ENCODE measurements at regions not wholly inside any gene's neighbourhood (a gene's known extent, or its start where the extent isn't known, plus 50 kb on each side); places are given as distances from the start of the nearest gene placed in this dataset.

DNA sequence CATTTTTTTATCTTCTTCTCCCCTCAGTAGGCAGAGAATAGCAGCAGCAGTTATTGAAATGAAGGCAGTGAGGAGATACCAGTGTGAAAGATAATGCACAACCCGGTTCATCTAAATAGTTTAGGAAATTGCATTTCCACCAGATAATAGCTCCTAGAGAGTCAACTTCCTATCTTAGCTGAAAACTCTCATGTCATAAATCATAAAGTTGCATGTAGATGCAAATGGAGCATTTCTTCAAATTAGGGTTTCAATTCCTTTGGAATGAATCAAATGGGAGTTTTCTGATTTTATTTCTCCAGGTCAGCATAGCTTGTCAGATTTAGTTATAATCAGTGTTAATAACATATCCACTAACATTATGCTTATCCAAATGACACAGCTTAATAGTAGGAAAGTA, 335.3 kb downstream of the CNTNAP4 start:
- Histone ChIP-seq H3K79me1 (replicated peaks; ENCODE audit: low read length, poor library complexity, severe bottlenecking) (no peaks in the 10 kb centered on the region), H3K14ac (ENCODE audit: low read length in 2 of 2) (no peak overlapping the region), H3K4me2 (ENCODE audit: low read length, poor library complexity, severe bottlenecking) (no peak overlapping the region), H3K4me3 (ENCODE audit: insufficient read depth in 1 of 2, low read depth in 1 of 2, low read length in 2 of 2) (no peak overlapping the region), H2AK5ac (ENCODE audit: low read length, severe bottlenecking) (no peak overlapping the region), H3K27ac (ENCODE audit: low read length, poor library complexity, severe bottlenecking) (no peak overlapping the region), H3K4me1 (ENCODE audit: control insufficient read depth, insufficient read depth, low read depth, low read length) (no peaks in the 10 kb centered on the region), H2BK5ac (ENCODE audit: low read depth, low read length, poor library complexity, severe bottlenecking) (no peak overlapping the region), H3K9ac (ENCODE audit: low read length) (no peak overlapping the region), H4K91ac (ENCODE audit: low read length) (no peak overlapping the region), H4K8ac (ENCODE audit: low read length) (no peak overlapping the region), H2BK120ac (ENCODE audit: low read depth, low read length) (no peak overlapping the region), H3K9me3 (ENCODE audit: control insufficient read depth, low read length) (no peaks in the 10 kb centered on the region), H3K18ac (ENCODE audit: low read depth in 1 of 2, low read length in 2 of 2) (no peak overlapping the region), H2BK15ac (ENCODE audit: low read depth, poor library complexity, severe bottlenecking) (no peak overlapping the region), H3K36me3 (ENCODE audit: control insufficient read depth in 1 of 2, insufficient read depth in 2 of 2, low read depth in 1 of 2, low read length in 2 of 2) (no peaks in the 10 kb centered on the region), H3K23ac (ENCODE audit: low read length in 2 of 2) (no peak overlapping the region), H2BK12ac (ENCODE audit: low read length in 2 of 2) (no peak overlapping the region), H3K4ac (ENCODE audit: low read depth in 1 of 2, low read length in 2 of 2) (no peak overlapping the region), H3K27me3 (ENCODE audit: control insufficient read depth in 1 of 2, insufficient read depth in 1 of 2, low read length in 2 of 2) (no peaks in the 10 kb centered on the region), H2AFZ (ENCODE audit: low read depth, low read length) (no peak overlapping the region)
- no CpG with 5 or more reads among the region's 1 CpG for WGBS
- no peak for DNase-seq

DNA sequence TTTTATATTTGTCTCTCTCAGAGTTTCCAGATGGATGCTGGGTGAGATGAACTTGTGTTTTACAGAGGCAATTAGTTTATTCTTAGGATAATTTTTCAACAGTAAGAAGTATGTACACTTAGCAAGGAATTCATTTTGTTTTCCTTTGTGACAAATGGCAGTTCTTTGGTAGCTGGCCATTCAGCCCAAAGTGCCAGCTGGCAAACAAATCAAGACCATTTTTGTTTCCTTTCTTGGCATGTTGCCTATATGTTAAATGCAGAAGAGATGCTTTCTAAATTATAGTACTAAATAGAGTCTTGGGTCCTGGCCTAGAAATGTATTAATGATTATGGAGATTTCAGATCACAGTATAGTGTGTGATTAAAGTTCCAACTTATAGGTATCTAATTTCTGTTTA, 337.1 kb downstream of the CNTNAP4 start:
- H3K9me3 ChIP-seq (ENCODE audit: control insufficient read depth, low read length): no peaks in the 10 kb centered on the region
- no peak overlapping the region for H3K4me3 ChIP-seq (ENCODE audit: insufficient read depth in 1 of 2, low read depth in 1 of 2, low read length in 2 of 2)
- H3K4me1 ChIP-seq (ENCODE audit: control insufficient read depth, insufficient read depth, low read depth, low read length): no peaks in the 10 kb centered on the region
- no peak overlapping the region for H3K27ac ChIP-seq (ENCODE audit: low read length, poor library complexity, severe bottlenecking)
- H4K91ac ChIP-seq (ENCODE audit: low read length): no peak overlapping the region
- no peak overlapping the region for H3K9ac ChIP-seq (ENCODE audit: low read length)
- H2BK5ac ChIP-seq (ENCODE audit: low read depth, low read length, poor library complexity, severe bottlenecking): no peak overlapping the region
- H3K18ac ChIP-seq (ENCODE audit: low read depth in 1 of 2, low read length in 2 of 2): no peak overlapping the region
- no peaks in the 10 kb centered on the region for H3K36me3 ChIP-seq (ENCODE audit: control insufficient read depth in 1 of 2, insufficient read depth in 2 of 2, low read depth in 1 of 2, low read length in 2 of 2)
- H4K8ac ChIP-seq (ENCODE audit: low read length): no peak overlapping the region
- H2BK12ac ChIP-seq (ENCODE audit: low read length in 2 of 2): no peak overlapping the region
- H2AFZ ChIP-seq (ENCODE audit: low read depth, low read length): no peak overlapping the region
- H3K23ac ChIP-seq (ENCODE audit: low read length in 2 of 2): no peak overlapping the region
- no peak overlapping the region for H3K4me2 ChIP-seq (ENCODE audit: low read length, poor library complexity, severe bottlenecking)
- DNase-seq: no peak
- H2BK15ac ChIP-seq (ENCODE audit: low read depth, poor library complexity, severe bottlenecking): no peak overlapping the region
- no peak overlapping the region for H2AK5ac ChIP-seq (ENCODE audit: low read length, severe bottlenecking)
- H3K27me3 ChIP-seq (ENCODE audit: control insufficient read depth in 1 of 2, insufficient read depth in 1 of 2, low read length in 2 of 2): no peaks in the 10 kb centered on the region
- no peak overlapping the region for H3K14ac ChIP-seq (ENCODE audit: low read length in 2 of 2)
- H2BK120ac ChIP-seq (ENCODE audit: low read depth, low read length): no peak overlapping the region
- H3K79me1 ChIP-seq (replicated peaks; ENCODE audit: low read length, poor library complexity, severe bottlenecking): no peaks in the 10 kb centered on the region
- H3K4ac ChIP-seq (ENCODE audit: low read depth in 1 of 2, low read length in 2 of 2): no peak overlapping the region

DNA sequence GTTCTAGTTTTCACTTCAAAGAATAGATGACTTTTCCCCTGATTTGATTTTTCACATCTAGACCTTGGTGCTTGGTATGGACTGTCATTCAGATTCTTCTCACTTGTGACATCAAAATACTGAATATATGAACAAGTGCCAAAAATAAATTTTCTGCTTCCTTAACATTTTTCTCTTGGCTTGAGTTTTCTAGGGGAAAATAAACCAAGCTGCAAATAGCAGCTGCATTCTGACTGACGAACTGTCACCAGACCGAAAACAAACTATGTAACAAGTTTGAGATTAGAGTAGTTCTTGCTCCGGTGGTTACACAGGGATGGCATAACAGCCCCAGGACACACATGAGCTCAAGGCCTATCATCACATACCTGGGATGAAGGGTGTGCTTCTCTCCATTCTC, 345.7 kb downstream of the CNTNAP4 start:
- H2AFZ ChIP-seq (ENCODE audit: low read depth, low read length): no peak overlapping the region
- H2BK120ac ChIP-seq (ENCODE audit: low read depth, low read length): no peak overlapping the region
- no peak overlapping the region for H2BK5ac ChIP-seq (ENCODE audit: low read depth, low read length, poor library complexity, severe bottlenecking)
- H3K36me3 ChIP-seq (ENCODE audit: control insufficient read depth in 1 of 2, insufficient read depth in 2 of 2, low read depth in 1 of 2, low read length in 2 of 2): no peaks in the 10 kb centered on the region
- no peak overlapping the region for H3K27ac ChIP-seq (ENCODE audit: low read length, poor library complexity, severe bottlenecking)
- no peak overlapping the region for H4K91ac ChIP-seq (ENCODE audit: low read length)
- H3K4me1 ChIP-seq (ENCODE audit: control insufficient read depth, insufficient read depth, low read depth, low read length): no peaks in the 10 kb centered on the region
- H3K4me2 ChIP-seq (ENCODE audit: low read length, poor library complexity, severe bottlenecking): no peak overlapping the region
- H3K14ac ChIP-seq (ENCODE audit: low read length in 2 of 2): no peak overlapping the region
- no peak overlapping the region for H3K4me3 ChIP-seq (ENCODE audit: insufficient read depth in 1 of 2, low read depth in 1 of 2, low read length in 2 of 2)
- no peak overlapping the region for H3K9ac ChIP-seq (ENCODE audit: low read length)
- no peak overlapping the region for H2BK12ac ChIP-seq (ENCODE audit: low read length in 2 of 2)
- no peak overlapping the region for H3K4ac ChIP-seq (ENCODE audit: low read depth in 1 of 2, low read length in 2 of 2)
- no peaks in the 10 kb centered on the region for H3K9me3 ChIP-seq (ENCODE audit: control insufficient read depth, low read length)
- no peaks in the 10 kb centered on the region for H3K27me3 ChIP-seq (ENCODE audit: control insufficient read depth in 1 of 2, insufficient read depth in 1 of 2, low read length in 2 of 2)
- DNase-seq: no peak
- H3K23ac ChIP-seq (ENCODE audit: low read length in 2 of 2): no peak overlapping the region
- H4K8ac ChIP-seq (ENCODE audit: low read length): no peak overlapping the region
- no peak overlapping the region for H2BK15ac ChIP-seq (ENCODE audit: low read depth, poor library complexity, severe bottlenecking)
- H2AK5ac ChIP-seq (ENCODE audit: low read length, severe bottlenecking): no peak overlapping the region
- no peak overlapping the region for H3K18ac ChIP-seq (ENCODE audit: low read depth in 1 of 2, low read length in 2 of 2)
- 87% methylated on average over 3 of the region's 3 CpGs for WGBS
- no peaks in the 10 kb centered on the region for H3K79me1 ChIP-seq (replicated peaks; ENCODE audit: low read length, poor library complexity, severe bottlenecking)

DNA sequence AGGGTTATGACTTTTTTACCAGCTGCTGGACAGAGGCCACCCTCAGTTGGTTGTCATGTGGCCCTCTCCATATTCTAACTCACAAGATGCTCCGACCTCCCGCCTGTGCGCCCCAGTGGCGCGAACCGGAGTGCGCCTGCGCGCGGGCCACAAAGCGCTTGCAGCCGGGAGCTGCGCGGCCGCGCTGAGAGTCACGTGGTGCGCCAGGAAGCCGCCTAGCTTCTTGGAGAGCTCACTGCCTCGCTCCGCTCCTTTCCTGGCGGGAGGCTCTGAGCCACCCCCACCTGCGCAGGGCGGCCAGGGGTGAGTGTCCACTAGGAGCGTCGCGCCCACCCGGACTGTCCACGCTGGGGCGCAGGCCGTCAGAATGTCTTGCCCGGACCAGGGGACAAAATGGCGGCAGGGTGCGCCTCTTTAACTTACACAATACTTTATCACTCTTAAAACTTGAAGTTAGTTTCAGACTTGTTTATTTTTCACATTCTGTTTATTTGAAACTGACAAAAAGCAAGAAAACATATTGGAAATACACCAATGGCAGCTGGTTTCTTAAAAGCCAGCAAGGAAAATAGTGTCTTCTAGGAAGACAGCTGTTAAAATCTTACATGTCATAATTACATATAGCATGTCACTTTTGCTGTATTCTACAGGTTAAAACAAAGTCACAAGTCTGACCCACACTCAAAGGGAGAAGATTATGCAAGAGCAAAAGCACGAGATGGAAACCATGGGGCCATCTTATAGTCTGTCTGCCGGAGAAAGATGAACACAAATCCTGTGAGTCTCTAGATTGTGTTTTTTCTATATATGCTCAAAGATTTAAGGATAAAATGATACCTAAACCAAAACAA, 357.9 kb downstream of the CNTNAP4 start:
- Histone ChIP-seq H3K4ac (ENCODE audit: low read depth in 1 of 2, low read length in 2 of 2) (no peak overlapping the region), H2BK120ac (ENCODE audit: low read depth, low read length) (no peak overlapping the region), H3K36me3 (ENCODE audit: control insufficient read depth in 1 of 2, insufficient read depth in 2 of 2, low read depth in 1 of 2, low read length in 2 of 2) (no peaks in the 10 kb centered on the region), H3K27ac (ENCODE audit: low read length, poor library complexity, severe bottlenecking) (no peak overlapping the region), H3K14ac (ENCODE audit: low read length in 2 of 2) (no peak overlapping the region), H2AK5ac (ENCODE audit: low read length, severe bottlenecking) (no peak overlapping the region), H4K8ac (ENCODE audit: low read length) (no peak overlapping the region), H4K91ac (ENCODE audit: low read length) (no peak overlapping the region), H3K4me2 (ENCODE audit: low read length, poor library complexity, severe bottlenecking) (no peak overlapping the region), H3K9me3 (ENCODE audit: control insufficient read depth, low read length) (peaks cover 23% of the 10 kb centered on the region), H3K18ac (ENCODE audit: low read depth in 1 of 2, low read length in 2 of 2) (no peak overlapping the region), H2BK12ac (ENCODE audit: low read length in 2 of 2) (no peak overlapping the region), H3K23ac (ENCODE audit: low read length in 2 of 2) (no peak overlapping the region), H2BK15ac (ENCODE audit: low read depth, poor library complexity, severe bottlenecking) (no peak overlapping the region), H3K79me1 (replicated peaks; ENCODE audit: low read length, poor library complexity, severe bottlenecking) (no peaks in the 10 kb centered on the region), H3K4me1 (ENCODE audit: control insufficient read depth, insufficient read depth, low read depth, low read length) (no peaks in the 10 kb centered on the region), H3K27me3 (ENCODE audit: control insufficient read depth in 1 of 2, insufficient read depth in 1 of 2, low read length in 2 of 2) (no peaks in the 10 kb centered on the region), H2AFZ (ENCODE audit: low read depth, low read length) (no peak overlapping the region), H3K9ac (ENCODE audit: low read length) (no peak overlapping the region), H2BK5ac (ENCODE audit: low read depth, low read length, poor library complexity, severe bottlenecking) (no peak overlapping the region), H3K4me3 (ENCODE audit: insufficient read depth in 1 of 2, low read depth in 1 of 2, low read length in 2 of 2) (no peak overlapping the region)
- DNase-seq: no peak
- WGBS: 97% methylated on average over 30 of the region's 36 CpGs

Data from mesenchymal stem cell (in vitro differentiated cells and primary cell).